SH-SY5Y (cell line): ENCODE measurements at regions not wholly inside any gene's neighbourhood (a gene's known extent, or its start where the extent isn't known, plus 50 kb on each side); places are given as distances from the start of the nearest gene placed in this dataset.

Experiments
- GATA2 ChIP-seq: IDR thresholded peaks from 2 replicates; pipeline ENCODE4 v1.6.1; 2011; ENCODE audit warnings: mild to moderate bottlenecking, low read depth, low read length
- GATA3 ChIP-seq: IDR thresholded peaks from 2 replicates; pipeline ENCODE4 v1.6.1; 2011; ENCODE audit warnings: low read depth, mild to moderate bottlenecking, low read length, moderate library complexity

DNA sequence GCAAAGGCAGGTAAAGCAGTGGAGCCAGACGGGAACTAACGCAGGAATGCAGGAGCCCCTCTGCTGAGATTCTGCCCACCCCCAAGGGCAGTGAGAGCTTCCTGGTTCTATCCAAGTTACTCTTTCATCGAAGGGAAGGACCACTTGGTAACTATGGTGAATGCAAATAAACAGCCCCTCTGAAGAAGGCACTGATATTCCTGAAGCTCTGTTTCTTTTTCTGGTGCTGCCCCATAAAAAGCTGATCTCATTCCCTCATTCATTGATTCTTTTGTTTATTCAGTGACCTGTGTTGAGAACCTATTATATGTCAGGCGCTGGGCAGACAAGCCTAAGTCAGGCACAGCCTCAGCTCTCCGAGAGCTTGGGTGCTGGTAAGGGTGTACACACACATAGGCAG is 217.3 kb downstream of the SNX10 start:
- no peak for TF ChIP-seq GATA3
- no peak for TF ChIP-seq GATA2
